ENCODE measurements at regions not wholly inside any gene's neighbourhood (a gene's known extent, or its start where the extent isn't known, plus 50 kb on each side); places are given as distances from the start of the nearest gene placed in this dataset.

- H3K4me2 ChIP-seq (ENCODE audit: low read length) = no peak overlapping the region
- ChIA-PET CTCF (no interaction called here), POLR2A (ENCODE audit: unreplicated experiment) (no interaction called here)
- no peaks in the 10 kb centered on the region for H3K36me3 ChIP-seq (ENCODE audit: low read depth, low read length)
- no peaks in the 10 kb centered on the region for H4K20me1 ChIP-seq (ENCODE audit: low read length)
- no peaks in the 10 kb centered on the region for H3K79me2 ChIP-seq (ENCODE audit: low read length)
- no peak overlapping the region for H3K9ac ChIP-seq (ENCODE audit: low read length)
- ATAC-seq (no peak), DNase-seq (no peak)
- no peaks in the 10 kb centered on the region for H3K9me2 ChIP-seq (replicated peaks; ENCODE audit: low read length)
- intact Hi-C loops (cut with micrococcal nuclease) = no loop called here
- H3K27ac ChIP-seq (ENCODE audit: low read length) = no peak overlapping the region
- BruUV-seq (replicated peaks) = no TSS peak
- H3K9me3 ChIP-seq (ENCODE audit: low read length) = no peaks in the 10 kb centered on the region
- H3F3A ChIP-seq (ENCODE audit: low read length, unreplicated experiment) = no peaks in the 10 kb centered on the region
- H3K4me1 ChIP-seq (ENCODE audit: insufficient read depth, low read length) = no peaks in the 10 kb centered on the region
- TF ChIP-seq EZH2phosphoT487 (IDR thresholded peaks at IDR 0.05; ENCODE audit: borderline replicate concordance, low read length) (no peak), EZH2 (IDR thresholded peaks at IDR 0.05; ENCODE audit: low read length, unreplicated experiment) (no peak), CTCF (conservative IDR thresholded peaks at IDR 0.05; ENCODE audit: low read depth, low read length) (no peak)
- H2AFZ ChIP-seq (ENCODE audit: low read length) = no peak overlapping the region
- H3K27me3 ChIP-seq (ENCODE audit: low read length) = no peaks in the 10 kb centered on the region
- H3K4me3 ChIP-seq (ENCODE audit: low read length) = no peak overlapping the region
These were observed 481.1 kb upstream of the HS6ST1 start for GRCh38 chr2:128799730-128800129.

- no peaks in the 10 kb centered on the region for H3K9me2 ChIP-seq (replicated peaks; ENCODE audit: low read length)
- no peaks in the 10 kb centered on the region for H4K20me1 ChIP-seq (ENCODE audit: low read length)
- CTCF ChIA-PET = no interaction called here
- no peak overlapping the region for H3K4me2 ChIP-seq (ENCODE audit: low read length)
- no peak overlapping the region for H2AFZ ChIP-seq (ENCODE audit: low read length)
- H3K79me2 ChIP-seq (ENCODE audit: low read length) = no peaks in the 10 kb centered on the region
- TF ChIP-seq CTCF (conservative IDR thresholded peaks at IDR 0.05; ENCODE audit: low read depth, low read length) = no peak
- TF ChIP-seq EZH2phosphoT487 (IDR thresholded peaks at IDR 0.05; ENCODE audit: borderline replicate concordance, low read length) = no peak
- no peak for TF ChIP-seq EZH2 (IDR thresholded peaks at IDR 0.05; ENCODE audit: low read length, unreplicated experiment)
- no peaks in the 10 kb centered on the region for H3K4me1 ChIP-seq (ENCODE audit: insufficient read depth, low read length)
- intact Hi-C loops (cut with micrococcal nuclease) = no loop called here
- BruUV-seq (replicated peaks) = no TSS peak
- no peak overlapping the region for H3K4me3 ChIP-seq (ENCODE audit: low read length)
- POLR2A ChIA-PET (ENCODE audit: unreplicated experiment) = no interaction called here
- no peaks in the 10 kb centered on the region for H3K27me3 ChIP-seq (ENCODE audit: low read length)
- H3K27ac ChIP-seq (ENCODE audit: low read length) = no peak overlapping the region
- no peaks in the 10 kb centered on the region for H3K36me3 ChIP-seq (ENCODE audit: low read depth, low read length)
- no peaks in the 10 kb centered on the region for H3K9me3 ChIP-seq (ENCODE audit: low read length)
- no peaks in the 10 kb centered on the region for H3F3A ChIP-seq (ENCODE audit: low read length, unreplicated experiment)
- ATAC-seq = no peak
- H3K9ac ChIP-seq (ENCODE audit: low read length) = no peak overlapping the region
- no peak for DNase-seq
These were observed 482.9 kb upstream of the HS6ST1 start for GRCh38 chr2:128801576-128801975.

GRCh38 chr2:128803222-128803621, 484.6 kb upstream of the HS6ST1 start:
- POLR2A ChIA-PET (ENCODE audit: unreplicated experiment) = no interaction called here
- no peaks in the 10 kb centered on the region for H4K20me1 ChIP-seq (ENCODE audit: low read length)
- H3K4me3 ChIP-seq (ENCODE audit: low read length) = no peak overlapping the region
- H3K36me3 ChIP-seq (ENCODE audit: low read depth, low read length) = no peaks in the 10 kb centered on the region
- H3K4me1 ChIP-seq (ENCODE audit: insufficient read depth, low read length) = no peaks in the 10 kb centered on the region
- no peaks in the 10 kb centered on the region for H3K79me2 ChIP-seq (ENCODE audit: low read length)
- ATAC-seq = no peak
- no peak overlapping the region for H3K4me2 ChIP-seq (ENCODE audit: low read length)
- H3K9ac ChIP-seq (ENCODE audit: low read length) = no peak overlapping the region
- DNase-seq = no peak
- BruUV-seq (replicated peaks) = no TSS peak
- no peaks in the 10 kb centered on the region for H3K9me3 ChIP-seq (ENCODE audit: low read length)
- intact Hi-C loops (cut with micrococcal nuclease) = no loop called here
- H3K27me3 ChIP-seq (ENCODE audit: low read length) = no peaks in the 10 kb centered on the region
- no peaks in the 10 kb centered on the region for H3K9me2 ChIP-seq (replicated peaks; ENCODE audit: low read length)
- no peak overlapping the region for H2AFZ ChIP-seq (ENCODE audit: low read length)
- H3K27ac ChIP-seq (ENCODE audit: low read length) = no peak overlapping the region
- CTCF ChIA-PET = no interaction called here
- no peaks in the 10 kb centered on the region for H3F3A ChIP-seq (ENCODE audit: low read length, unreplicated experiment)
- no peak for TF ChIP-seq CTCF (conservative IDR thresholded peaks at IDR 0.05; ENCODE audit: low read depth, low read length)
- no peak for TF ChIP-seq EZH2phosphoT487 (IDR thresholded peaks at IDR 0.05; ENCODE audit: borderline replicate concordance, low read length)
- no peak for TF ChIP-seq EZH2 (IDR thresholded peaks at IDR 0.05; ENCODE audit: low read length, unreplicated experiment)
